Heart right ventricle (tissue), 16 donors: ENCODE measurements at regions not wholly inside any gene's neighbourhood (a gene's known extent, or its start where the extent isn't known, plus 50 kb on each side); places are given as distances from the start of the nearest gene placed in this dataset.
"Not testable (repeated sequence)": the region's sequence is repeated elsewhere in the genome, so short reads cannot be mapped to it uniquely, and the experiment has no call there.

Experiments
- ATAC-seq, 8 donors: fragments of 200-7000 bp; cut with Tn5 transposase; one replicate each; pipeline ENCODE4 v1.9.1; 2020; ENCODE audit warnings: mild to moderate bottlenecking in 8 of 8, moderate library complexity in 8 of 8, moderate number of reproducible peaks in 1 of 8
- DNase-seq, 2 donors: peaks; one replicate each; pipeline ENCODE4 v3.0.0-alpha.2; 2020
- H3K27ac ChIP-seq, 10 donors: fragments of 200-600 bp; sonication (generic) in 2 of 10; one replicate each; pipeline versions ENCODE4 v1.5.0 to v1.8.0; 2020 to 2022; ENCODE audit warnings: mild to moderate bottlenecking in 3 of 10
- H3K27me3 ChIP-seq, 7 donors: fragments of 200-600 bp; one replicate each; pipeline ENCODE4 v1.8.0; 2021 to 2022; ENCODE audit warnings: mild to moderate bottlenecking in 2 of 7
- H3K36me3 ChIP-seq, 9 donors: fragments of 200-600 bp; sonication (generic) in 1 of 9; one replicate each; pipeline versions ENCODE4 v1.5.0 to v1.8.0; 2020 to 2022; ENCODE audit warnings: mild to moderate bottlenecking in 2 of 9
- H3K4me1 ChIP-seq, 9 donors: fragments of 200-600 bp; sonication (generic) in 1 of 9; one replicate each; pipeline versions ENCODE4 v1.5.0 to v1.8.0; 2020 to 2022; ENCODE audit warnings: mild to moderate bottlenecking in 4 of 9
- H3K4me3 ChIP-seq, 10 donors: fragments of 200-600 bp; sonication (generic) in 2 of 10; one replicate each; pipeline versions ENCODE4 v1.5.0 to v1.8.0; 2020 to 2022; ENCODE audit warnings: mild to moderate bottlenecking in 7 of 10, moderate library complexity in 2 of 10
- H3K9me3 ChIP-seq, 11 donors: fragments of 200-600 bp in 10 of 11; sonication (generic) in 2 of 11; one replicate each; pipeline versions ENCODE4 v1.5.0 to v1.8.0; 2013 to 2022; ENCODE audit warnings: mild to moderate bottlenecking in 2 of 11, control low read depth in 1 of 11, moderate library complexity in 1 of 11
- WGBS, 2 donors: extraction: QIAGEN DNeasy Blood & Tissue Kit; methylation state at CpG; one replicate each; pipeline ENCODE4 v1.1.7; 2013; ENCODE audit warnings: inconsistent platforms in 1 of 2; 5-methylcytosine and 5-hydroxymethylcytosine counted together
- intact Hi-C, 10 donors: fragments of 100-400 bp; cut with DNase I; formaldehyde crosslinking; loops; one replicate each; pipeline versions ENCODE4 v1.11.1 to v1.14.2; 2022
- TF ChIP-seq, protein P1 (sequence below), 9 donors: fragments of 200-600 bp; sonication (generic) in 2 of 9; IDR thresholded peaks; one replicate each; pipeline versions ENCODE4 v1.5.0 to v1.8.0; 2021 to 2022; ENCODE audit warnings: antibody characterized with exemption in 9 of 9, mild to moderate bottlenecking in 5 of 9, moderate library complexity in 1 of 9
- donor health status: Arrhythmogenic right ventricular cardiomyopathy.
- donor health status: ischemic (EF 13 %, LVEDD 7.1; RV severe dilation, severe dysfunction).
- donor health status: healthy with polysubstance abuse.
- donor health status: DM: no; HTN: yes; CAD: no.
- donor health status: DM: no; HTN: no; CAD: no.
- donor health status: ischemic (EF 25% LVEDD 6.9; RV normal size, moderate dysfunction).
- donor health status: ischemic (EF 25% LVEDD 5.7; RV mildly dilated, moderate dysfunction).
- donor health status: healthy.
- donor health status: DM: yes; HTN: yes; CAD: no.
- donor health status: Ischemic cardiomyopathy.
- donor health status: ischemic (EF 35%, LVEDD 5.7; RV mildly dilated, moderate dysfunction).
- donor health status: nonischemic (EF 11% LVEDD 7.7; RV severe dilation, severe dysfunction).
- donor health status: DM: yes; HTN: yes; CAD: no.
- donor health status: PGD.
- donor health status: ischemic (EF 29% LVEDD 5.4; RV normal size, mild dysfunction).
- donor health status: nonischemic (EF 23%, LVEDD 6.1; RV moderate dilation, normal function).

DNA sequence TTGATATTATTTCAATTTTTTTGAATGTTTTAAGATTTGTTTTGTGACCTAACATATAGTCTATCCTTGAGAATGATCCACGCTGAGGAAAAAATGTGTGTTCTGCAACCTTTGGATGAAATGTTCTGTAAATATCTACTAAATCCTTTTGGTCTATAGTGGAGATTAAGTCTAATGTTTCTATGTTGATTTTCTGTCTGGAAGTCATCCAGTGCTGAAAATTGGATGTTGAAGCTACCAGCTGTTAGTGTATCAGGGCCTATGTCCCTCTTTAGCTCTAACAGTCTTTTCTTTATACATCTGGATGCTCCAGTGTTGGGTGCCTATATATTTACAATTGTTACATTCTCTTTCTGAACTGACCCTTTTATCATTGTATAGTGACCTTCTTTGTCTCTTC lies 422.3 kb downstream of the TMEM232 start:
- DNase-seq (no peak), ATAC-seq (no peak)
- Histone ChIP-seq H3K4me1 (no peaks in the 10 kb centered on the region), H3K4me3 (no peak overlapping the region), H3K27me3 (no peaks in the 10 kb centered on the region), H3K9me3 (peaks cover 0 to 52% (median 15%) of the 10 kb centered on the region in 11 donors), H3K27ac (no peak overlapping the region), H3K36me3 (no peaks in the 10 kb centered on the region)
- intact Hi-C loops, result no loop called here
- 68 to 82% methylated on average over 1 of the region's 1 CpG for WGBS, 2 donors
- TF ChIP-seq, protein P1, sequence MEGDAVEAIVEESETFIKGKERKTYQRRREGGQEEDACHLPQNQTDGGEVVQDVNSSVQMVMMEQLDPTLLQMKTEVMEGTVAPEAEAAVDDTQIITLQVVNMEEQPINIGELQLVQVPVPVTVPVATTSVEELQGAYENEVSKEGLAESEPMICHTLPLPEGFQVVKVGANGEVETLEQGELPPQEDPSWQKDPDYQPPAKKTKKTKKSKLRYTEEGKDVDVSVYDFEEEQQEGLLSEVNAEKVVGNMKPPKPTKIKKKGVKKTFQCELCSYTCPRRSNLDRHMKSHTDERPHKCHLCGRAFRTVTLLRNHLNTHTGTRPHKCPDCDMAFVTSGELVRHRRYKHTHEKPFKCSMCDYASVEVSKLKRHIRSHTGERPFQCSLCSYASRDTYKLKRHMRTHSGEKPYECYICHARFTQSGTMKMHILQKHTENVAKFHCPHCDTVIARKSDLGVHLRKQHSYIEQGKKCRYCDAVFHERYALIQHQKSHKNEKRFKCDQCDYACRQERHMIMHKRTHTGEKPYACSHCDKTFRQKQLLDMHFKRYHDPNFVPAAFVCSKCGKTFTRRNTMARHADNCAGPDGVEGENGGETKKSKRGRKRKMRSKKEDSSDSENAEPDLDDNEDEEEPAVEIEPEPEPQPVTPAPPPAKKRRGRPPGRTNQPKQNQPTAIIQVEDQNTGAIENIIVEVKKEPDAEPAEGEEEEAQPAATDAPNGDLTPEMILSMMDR (IDR thresholded peaks at IDR 0.05), result no peak

DNA sequence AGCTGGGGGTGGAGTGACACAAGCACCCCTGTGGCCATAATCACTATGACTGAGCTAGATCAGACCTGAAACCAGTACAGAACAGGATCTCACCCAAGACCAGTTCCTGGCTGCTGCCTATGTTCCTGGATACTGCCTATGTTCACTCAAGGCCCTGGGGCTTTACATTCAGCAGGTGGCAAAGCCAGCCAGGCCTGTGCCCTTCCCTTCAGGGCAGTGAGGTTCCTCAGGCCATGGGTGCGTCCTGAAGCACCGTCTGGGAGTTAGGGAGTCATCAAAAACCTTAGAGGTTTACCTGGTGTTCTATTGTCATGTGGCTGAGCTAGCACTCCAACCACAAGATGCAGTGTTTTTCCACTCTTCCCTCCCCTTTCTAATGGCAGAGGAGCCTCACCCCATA lies 419.8 kb downstream of the TMEM232 start:
- peaks cover 0 to 48% (median 11%) of the 10 kb centered on the region in 11 donors for H3K9me3 ChIP-seq
- no peaks in the 10 kb centered on the region for H3K27me3 ChIP-seq
- H3K27ac ChIP-seq, result no peak overlapping the region
- H3K4me1 ChIP-seq, result no peaks in the 10 kb centered on the region
- no peak for DNase-seq
- intact Hi-C loops, result no loop called here
- TF ChIP-seq, protein P1 (IDR thresholded peaks at IDR 0.05), result no peak
- H3K4me3 ChIP-seq, result no peak overlapping the region
- WGBS, 2 donors, result 89 to 94% methylated on average over 2 of the region's 2 CpGs
- H3K36me3 ChIP-seq, result no peaks in the 10 kb centered on the region
- no peak for ATAC-seq

DNA sequence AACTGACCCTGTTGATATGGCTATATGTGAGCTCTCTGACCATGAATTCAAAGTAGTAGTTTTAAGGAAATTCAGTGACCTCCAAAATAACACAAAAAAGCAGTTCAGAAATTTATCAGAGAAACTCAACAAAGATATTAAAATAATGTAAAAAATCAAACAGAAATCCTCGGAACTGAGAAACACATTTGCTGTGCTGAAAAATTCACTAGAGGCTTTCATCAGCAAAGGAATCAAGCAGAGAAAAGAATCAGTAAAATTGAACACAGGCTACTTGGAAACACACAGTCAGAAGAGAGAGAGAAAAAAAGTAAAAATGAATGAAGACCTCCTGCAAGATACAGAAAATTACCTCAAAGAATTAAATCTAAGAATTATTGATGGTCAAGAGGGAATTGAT lies 417.2 kb downstream of the TMEM232 start:
- H3K4me1 ChIP-seq, result no peaks in the 10 kb centered on the region
- 78 to 86% methylated on average over 1 of the region's 1 CpG for WGBS, 2 donors
- intact Hi-C loops, result no loop called here

DNA sequence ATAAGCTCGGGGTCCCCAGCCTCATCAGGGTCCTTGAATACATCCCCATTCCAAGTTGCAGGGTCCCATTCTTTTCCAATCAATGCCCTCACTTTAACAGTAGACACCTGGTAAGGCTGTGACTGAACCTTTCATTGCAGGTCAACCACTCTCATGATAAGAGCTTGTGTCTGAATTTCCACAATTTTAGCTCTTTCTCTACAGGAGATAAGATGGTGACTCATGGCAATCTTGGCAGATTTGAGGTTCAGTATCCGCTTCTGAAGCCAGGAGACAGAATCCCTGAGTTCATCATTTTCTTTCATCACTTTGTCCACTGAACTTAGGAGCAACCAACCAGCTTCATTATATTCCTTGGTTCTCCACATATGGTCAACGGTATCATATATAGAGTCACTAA lies 409.9 kb downstream of the TMEM232 start:
- 36 to 48% methylated on average over 3 of the region's 3 CpGs for WGBS, 2 donors
- ATAC-seq, DNase-seq, H3K27ac ChIP-seq, H3K9me3 ChIP-seq, H3K4me3 ChIP-seq, intact Hi-C loops, H3K27me3 ChIP-seq, H3K36me3 ChIP-seq, H3K4me1 ChIP-seq: not testable (repeated sequence)

More for the DNA sequence above, 417.2 kb downstream of the TMEM232 start:
- H3K9me3 ChIP-seq, result peaks cover 0 to 28% (median 7%) of the 10 kb centered on the region in 11 donors
- DNase-seq (no peak), ATAC-seq (no peak)
- H3K27me3 ChIP-seq, result no peaks in the 10 kb centered on the region
- no peaks in the 10 kb centered on the region for H3K36me3 ChIP-seq
- no peak overlapping the region for H3K27ac ChIP-seq
- TF ChIP-seq, protein P1 (IDR thresholded peaks at IDR 0.05), result no peak
- H3K4me3 ChIP-seq, result no peak overlapping the region

DNA sequence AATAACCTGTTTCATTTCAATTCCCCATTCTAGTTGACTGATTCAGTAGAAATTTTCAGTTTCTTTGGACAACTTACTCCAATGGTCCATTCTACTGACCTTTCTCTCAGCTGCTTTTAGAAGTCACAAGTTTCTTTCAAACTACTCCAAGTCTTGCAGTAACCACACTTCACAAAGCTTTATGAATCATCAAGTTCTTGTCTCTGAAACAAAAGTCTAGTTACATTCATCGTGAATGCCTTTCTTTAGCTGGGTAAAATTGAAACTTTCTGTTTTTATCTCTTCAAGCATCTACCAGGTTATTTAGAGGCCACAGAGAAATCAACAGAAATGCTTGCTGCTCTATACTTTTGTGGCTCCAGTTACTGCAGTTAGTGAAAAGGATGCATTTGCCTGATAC lies 405.4 kb downstream of the TMEM232 start:
- ATAC-seq, result no peak
- WGBS, 2 donors, result 80 to 91% methylated on average over 1 of the region's 1 CpG
- intact Hi-C loops, result no loop called here

More for the DNA sequence above, 405.4 kb downstream of the TMEM232 start:
- Histone ChIP-seq H3K4me1 (no peaks in the 10 kb centered on the region), H3K4me3 (no peak overlapping the region), H3K27me3 (no peaks in the 10 kb centered on the region), H3K9me3 (no peaks in the 10 kb centered on the region), H3K36me3 (no peaks in the 10 kb centered on the region), H3K27ac (no peak overlapping the region)
- no peak for DNase-seq
- TF ChIP-seq, protein P1 (IDR thresholded peaks at IDR 0.05), result no peak
